H1 (cell line): ENCODE measurements at regions not wholly inside any gene's neighbourhood (a gene's known extent, or its start where the extent isn't known, plus 50 kb on each side); places are given as distances from the start of the nearest gene placed in this dataset.

Experiments used
- CTCF ChIA-PET: fragments of 300-600 bp; sonication (Branson Sonifier 250); formaldehyde crosslinking; loops from one replicate; lab custom pipeline; 2021; ENCODE audit not compliant: partially characterized antibody; lab: Charles Lee
- POLR2A ChIA-PET: fragments of 300-600 bp; sonication (Branson Sonifier 250); formaldehyde crosslinking; loops from one replicate; lab custom pipeline; 2021; ENCODE audit warnings: inconsistent platforms; ENCODE audit not compliant: partially characterized antibody; lab: Charles Lee
- DNase-seq, 2 experiments: peaks; one replicate each; pipeline versions ENCODE4 v3.0.0 to v3.0.0-alpha.2; 2010 to 2022; ENCODE audit warnings: low spot score in 2 of 2, low read depth in 1 of 2, mixed read lengths in 1 of 2
- FAIRE-seq: peaks from 2 replicates; lab custom pipeline; 2011; peaks lifted over from hg19 to GRCh38; lab: Jason Lieb, UNC
- H2AFZ ChIP-seq: 2 replicates; pipeline ENCODE4 v1.8.1; 2012; ENCODE audit warnings: low read length, inconsistent platforms
- H2AK5ac ChIP-seq: 2 replicates; pipeline ENCODE4 v1.6.1; 2013; ENCODE audit warnings: low read depth, low read length
- H2BK120ac ChIP-seq: replicated peaks from 2 replicates; pipeline ENCODE3; 2013; ENCODE audit warnings: low read depth, low read length, inconsistent platforms
- H2BK12ac ChIP-seq: 2 replicates; pipeline ENCODE4 v1.6.1; 2013; ENCODE audit warnings: low read depth, low read length
- H2BK15ac ChIP-seq: 2 replicates; pipeline ENCODE4 v1.6.1; 2013; ENCODE audit warnings: low read length
- H2BK20ac ChIP-seq: 2 replicates; pipeline ENCODE4 v1.6.1; 2013; ENCODE audit warnings: low read length
- H2BK5ac ChIP-seq: 2 replicates; pipeline ENCODE4 v1.6.1; 2013; ENCODE audit warnings: low read depth, low read length
- H3K14ac ChIP-seq: 2 replicates; pipeline ENCODE4 v1.6.1; 2013; ENCODE audit warnings: inconsistent platforms; ENCODE audit not compliant: insufficient read length
- H3K18ac ChIP-seq: 2 replicates; pipeline ENCODE4 v1.6.1; 2013; ENCODE audit warnings: low read length; ENCODE audit errors: extremely low read depth
- H3K23ac ChIP-seq: 2 replicates; pipeline ENCODE4 v1.6.1; 2013; ENCODE audit warnings: inconsistent platforms; ENCODE audit not compliant: insufficient read length
- H3K23me2 ChIP-seq: 2 replicates; pipeline ENCODE4 v1.6.1; 2013; ENCODE audit warnings: low read depth, low read length
- H3K27ac ChIP-seq: 2 replicates; pipeline ENCODE4 v1.6.1; 2011; ENCODE audit warnings: low read depth, low read length, inconsistent platforms
- H3K27me3 ChIP-seq, 4 experiments: replicated peaks in 1 of 4; 1 replicate in 1 of 4; 2 replicates in 3 of 4; pipeline versions ENCODE4 v1.6.1 to v1.8.1; 2011 to 2013; ENCODE audit warnings: low read length in 3 of 4, mild to moderate bottlenecking in 3 of 4, inconsistent platforms in 2 of 4, mixed read lengths in 2 of 4, moderate library complexity in 1 of 4; ENCODE audit not compliant: control insufficient read depth in 3 of 4, insufficient read depth in 3 of 4; ENCODE audit errors: extremely low read depth in 1 of 4
- H3K36me3 ChIP-seq, 4 experiments: 2 replicates each; pipeline versions ENCODE4 v1.6.1 to v1.8.1; 2011 to 2013; ENCODE audit warnings: mild to moderate bottlenecking in 4 of 4, low read length in 3 of 4, moderate library complexity in 2 of 4, control low read depth in 1 of 4, inconsistent platforms in 1 of 4; ENCODE audit not compliant: insufficient read depth in 4 of 4, control insufficient read depth in 2 of 4
- H3K4ac ChIP-seq: replicated peaks from 2 replicates; pipeline ENCODE3; 2013; ENCODE audit warnings: low read length, low read depth, mixed read lengths, inconsistent platforms; ENCODE audit not compliant: insufficient read length
- H3K4me1 ChIP-seq, 4 experiments: replicated peaks in 1 of 4; 1 replicate in 1 of 4; 2 replicates in 3 of 4; pipeline versions ENCODE4 v1.6.1 to v1.8.1; 2011 to 2013; ENCODE audit warnings: low read length in 3 of 4, inconsistent platforms in 2 of 4, mixed read lengths in 1 of 4; ENCODE audit not compliant: insufficient read depth in 4 of 4, control insufficient read depth in 3 of 4
- H3K4me2 ChIP-seq, 2 experiments: 2 replicates each; pipeline versions ENCODE4 v1.6.1 to v1.8.1; 2011 to 2013; ENCODE audit warnings: low read depth in 2 of 2, low read length in 2 of 2, control low read depth in 1 of 2, inconsistent platforms in 1 of 2, mild to moderate bottlenecking in 1 of 2; ENCODE audit not compliant: insufficient read depth in 1 of 2
- H3K4me3 ChIP-seq, 4 experiments: fragments of 200-600, 300-600 bp in 1 of 4; sonication (generic), shearing (Covaris generic), sonication (Bioruptor Twin) in 1 of 4; 2 replicates each; pipeline versions ENCODE4 v1.5.1 to v1.8.1; 2011 to 2016; ENCODE audit warnings: low read length in 4 of 4, low read depth in 3 of 4, control low read depth in 2 of 4, inconsistent platforms in 2 of 4, mild to moderate bottlenecking in 2 of 4, mixed read lengths in 1 of 4, moderate library complexity in 1 of 4; ENCODE audit not compliant: insufficient read depth in 2 of 4; ENCODE audit errors: extremely low read depth in 1 of 4
- H3K56ac ChIP-seq: replicated peaks from 2 replicates; pipeline ENCODE3; 2013; ENCODE audit warnings: low read depth, mild to moderate bottlenecking, mixed read lengths, low read length, inconsistent platforms; ENCODE audit not compliant: insufficient read length
- H3K79me1 ChIP-seq: 2 replicates; pipeline ENCODE4 v1.6.1; 2013; ENCODE audit warnings: low read depth, low read length, control low read depth
- H3K79me2 ChIP-seq, 2 experiments: 2 replicates each; pipeline versions ENCODE4 v1.6.1 to v1.8.1; 2012 to 2013; ENCODE audit warnings: low read length in 2 of 2, mild to moderate bottlenecking in 2 of 2, inconsistent platforms in 1 of 2; ENCODE audit not compliant: insufficient read depth in 2 of 2, control insufficient read depth in 1 of 2
- H3K9ac ChIP-seq, 4 experiments: replicated peaks in 1 of 4; 1 replicate in 1 of 4; 2 replicates in 3 of 4; pipeline versions ENCODE4 v1.6.1 to v1.8.1; 2011 to 2013; ENCODE audit warnings: low read depth in 3 of 4, low read length in 3 of 4, control low read depth in 2 of 4, mild to moderate bottlenecking in 2 of 4, moderate library complexity in 2 of 4, inconsistent platforms in 1 of 4; ENCODE audit errors: extremely low read depth in 1 of 4
- H3K9me3 ChIP-seq, 2 experiments: 2 replicates each; pipeline versions ENCODE4 v1.6.1 to v1.8.1; 2012 to 2013; ENCODE audit warnings: mild to moderate bottlenecking in 2 of 2, moderate library complexity in 2 of 2, control low read depth in 1 of 2, inconsistent platforms in 1 of 2, low read depth in 1 of 2, low read length in 1 of 2, mixed read lengths in 1 of 2; ENCODE audit not compliant: insufficient read depth in 2 of 2
- H4K20me1 ChIP-seq, 2 experiments: replicated peaks in 1 of 2; 2 replicates each; pipeline versions ENCODE3 to v1.8.1; 2011 to 2013; ENCODE audit warnings: inconsistent platforms in 2 of 2, low read length in 2 of 2, mild to moderate bottlenecking in 1 of 2; ENCODE audit not compliant: insufficient read depth in 2 of 2, control insufficient read depth in 1 of 2
- H4K5ac ChIP-seq: 2 replicates; pipeline ENCODE4 v1.6.1; 2013; ENCODE audit warnings: low read length, low read depth, mixed read lengths, inconsistent platforms; ENCODE audit not compliant: insufficient read length
- H4K8ac ChIP-seq: 2 replicates; pipeline ENCODE4 v1.8.0; 2013; ENCODE audit warnings: mild to moderate bottlenecking, moderate library complexity, low read length, inconsistent platforms; ENCODE audit not compliant: insufficient read depth; ENCODE audit errors: extremely low read depth
- H4K91ac ChIP-seq: replicated peaks from 2 replicates; pipeline ENCODE3; 2013; ENCODE audit warnings: low read length, mixed read lengths, inconsistent platforms; ENCODE audit not compliant: insufficient read length
- BCL11A ChIP-seq, 2 experiments: IDR thresholded peaks; one replicate each; pipeline ENCODE4 v1.6.1; 2011; ENCODE audit warnings: low read depth in 2 of 2, low read length in 2 of 2, mild to moderate bottlenecking in 2 of 2
- CEBPB ChIP-seq: IDR thresholded peaks from 2 replicates; pipeline ENCODE4 v1.6.1; 2012; ENCODE audit warnings: low read depth, low read length
- CREB1 ChIP-seq: IDR thresholded peaks from 2 replicates; pipeline ENCODE4 v1.6.1; 2012; ENCODE audit warnings: inconsistent platforms
- GABPA ChIP-seq: IDR thresholded peaks from 2 replicates; pipeline ENCODE4 v1.6.1; 2011; ENCODE audit warnings: mild to moderate bottlenecking, low read length, moderate library complexity, borderline replicate concordance; ENCODE audit not compliant: insufficient read depth
- KDM4A ChIP-seq: IDR thresholded peaks from one replicate; pipeline ENCODE4 v1.7.1; 2012; ENCODE audit warnings: low read depth, mild to moderate bottlenecking, moderate library complexity, low read length, inconsistent platforms; ENCODE audit not compliant: severe bottlenecking
- NANOG ChIP-seq: IDR thresholded peaks from 2 replicates; pipeline ENCODE4 v1.6.1; 2011; ENCODE audit warnings: low read length, low read depth, mild to moderate bottlenecking, inconsistent platforms; ENCODE audit not compliant: insufficient read depth, poor library complexity, severe bottlenecking
- RAD21 ChIP-seq, 2 experiments: IDR thresholded peaks in 1 of 2; conservative IDR thresholded peaks in 1 of 2; 2 replicates each; pipeline ENCODE4 v1.6.1; 2011; ENCODE audit warnings: low read depth in 2 of 2, low read length in 2 of 2, improper control_type of control experiment in 1 of 2, inconsistent platforms in 1 of 2, mild to moderate bottlenecking in 1 of 2, moderate library complexity in 1 of 2
- RXRA ChIP-seq: IDR thresholded peaks from 2 replicates; pipeline ENCODE4 v1.6.1; 2011; ENCODE audit warnings: low read depth, mild to moderate bottlenecking, low read length, moderate library complexity; ENCODE audit not compliant: insufficient read depth
- SIRT6 ChIP-seq: IDR thresholded peaks from one replicate; pipeline ENCODE4 v1.7.1; 2012; ENCODE audit warnings: low read length, inconsistent platforms
- SP1 ChIP-seq: IDR thresholded peaks from 2 replicates; pipeline ENCODE4 v1.6.1; 2011; ENCODE audit warnings: low read depth, low read length
- SP4 ChIP-seq: IDR thresholded peaks from 2 replicates; pipeline ENCODE4 v1.6.1; 2012; ENCODE audit warnings: low read length, inconsistent platforms
- TAF7 ChIP-seq: optimal IDR thresholded peaks from 2 replicates; pipeline ENCODE3; 2011; ENCODE audit warnings: low read depth, mild to moderate bottlenecking, inconsistent platforms, low read length, moderate library complexity, borderline replicate concordance
- YY1 ChIP-seq: IDR thresholded peaks from 2 replicates; pipeline ENCODE4 v1.6.1; 2011; ENCODE audit warnings: low read depth, mild to moderate bottlenecking, low read length
- WGBS, 2 experiments: shearing (Covaris generic) in 1 of 2; methylation state at CpG; one replicate each; pipeline versions ENCODE4 v1.1.6 to v1.1.7; 2013 to 2015; ENCODE audit warnings: low lambda C conversion rate in 2 of 2, mixed read lengths in 2 of 2, inconsistent platforms in 1 of 2, low coverage in 1 of 2, missing lambda C conversion rate in 1 of 2; ENCODE audit not compliant: insufficient replicate concordance in 2 of 2, insufficient coverage in 1 of 2, insufficient read length in 1 of 2; ENCODE audit errors: extremely low coverage in 1 of 2, missing lambda C conversion rate in 1 of 2; 5-methylcytosine and 5-hydroxymethylcytosine counted together
- TF ChIP-seq, protein P1 (sequence below): IDR thresholded peaks from 2 replicates; pipeline ENCODE4 v1.6.1; 2012; ENCODE audit warnings: low read length, inconsistent platforms

DNA sequence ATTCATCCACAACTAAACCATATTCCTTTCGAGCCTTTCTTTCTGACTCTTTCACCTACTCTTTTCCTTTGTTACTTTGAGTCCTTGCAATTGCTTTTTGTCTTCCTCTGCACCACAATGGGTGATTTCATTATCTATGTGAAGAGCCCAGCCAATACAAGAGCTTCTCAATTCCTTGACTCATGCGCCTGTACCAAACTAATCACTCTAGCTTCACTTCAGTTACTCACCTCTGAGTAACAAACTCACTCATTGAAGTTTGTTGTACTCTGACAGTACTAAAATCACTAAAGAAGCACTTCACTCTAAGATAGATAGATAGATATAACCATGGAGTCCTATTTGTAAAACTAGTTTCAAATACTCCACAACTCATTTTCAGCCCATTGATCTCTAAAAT lies 191.7 kb upstream of the EPHA5 start:
- Histone ChIP-seq H3K9me3 (no peaks in the 10 kb centered on the region), H3K4me2 (no peak overlapping the region), H2BK12ac (no peak overlapping the region), H3K23ac (no peak overlapping the region), H3K36me3 (no peaks in the 10 kb centered on the region), H3K18ac (no peak overlapping the region), H4K8ac (no peak overlapping the region), H3K79me1 (no peaks in the 10 kb centered on the region), H3K4me3 (no peak overlapping the region), H3K9ac (no peak overlapping the region), H2BK5ac (no peak overlapping the region), H3K4ac (no peak overlapping the region), H2BK15ac (no peak overlapping the region), H4K20me1 (no peaks in the 10 kb centered on the region), H3K4me1 (no peaks in the 10 kb centered on the region), H2AK5ac (no peak overlapping the region), H2BK120ac (no peak overlapping the region), H4K91ac (no peak overlapping the region), H3K27ac (no peak overlapping the region), H3K79me2 (no peaks in the 10 kb centered on the region), H3K14ac (no peak overlapping the region), H3K27me3 (no peaks in the 10 kb centered on the region), H4K5ac (no peak overlapping the region), H2BK20ac (no peak overlapping the region), H2AFZ (peak overlapping the region; percentile 77), H3K56ac (no peak overlapping the region), H3K23me2 (peaks cover 2% of the 10 kb centered on the region; the same call in 1 of the 2 replicates)
- CTCF ChIA-PET: no interaction called here
- POLR2A ChIA-PET: no interaction called here
- no peak for FAIRE-seq
- WGBS, 2 experiments: 81% methylated on average over 2 of the region's 2 CpGs; no CpG with 5 or more reads in 1 of the 2 experiments
- no peak for DNase-seq
- TF ChIP-seq CEBPB: no peak
- TF ChIP-seq BCL11A (IDR thresholded peaks at IDR 0.05; ENCODE audit: low read depth in 2 of 2, low read length in 2 of 2): no peak
- TF ChIP-seq RAD21 (IDR thresholded peaks at IDR 0.05 in 1 of 2, conservative IDR thresholded peaks at IDR 0.05 in 1 of 2; ENCODE audit: low read depth in 2 of 2, low read length in 2 of 2): no peak
- no peak for TF ChIP-seq KDM4A
- no peak for TF ChIP-seq SP4
- TF ChIP-seq GABPA: no peak
- TF ChIP-seq YY1: no peak
- no peak for TF ChIP-seq TAF7
- TF ChIP-seq SP1: no peak
- no peak for TF ChIP-seq NANOG
- TF ChIP-seq SIRT6: no peak
- TF ChIP-seq, protein P1, sequence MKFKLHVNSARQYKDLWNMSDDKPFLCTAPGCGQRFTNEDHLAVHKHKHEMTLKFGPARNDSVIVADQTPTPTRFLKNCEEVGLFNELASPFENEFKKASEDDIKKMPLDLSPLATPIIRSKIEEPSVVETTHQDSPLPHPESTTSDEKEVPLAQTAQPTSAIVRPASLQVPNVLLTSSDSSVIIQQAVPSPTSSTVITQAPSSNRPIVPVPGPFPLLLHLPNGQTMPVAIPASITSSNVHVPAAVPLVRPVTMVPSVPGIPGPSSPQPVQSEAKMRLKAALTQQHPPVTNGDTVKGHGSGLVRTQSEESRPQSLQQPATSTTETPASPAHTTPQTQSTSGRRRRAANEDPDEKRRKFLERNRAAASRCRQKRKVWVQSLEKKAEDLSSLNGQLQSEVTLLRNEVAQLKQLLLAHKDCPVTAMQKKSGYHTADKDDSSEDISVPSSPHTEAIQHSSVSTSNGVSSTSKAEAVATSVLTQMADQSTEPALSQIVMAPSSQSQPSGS: no peak
- no peak for TF ChIP-seq CREB1
- no peak for TF ChIP-seq RXRA
